Liver (tissue), 8 donors: ENCODE measurements at regions not wholly inside any gene's neighbourhood (a gene's known extent, or its start where the extent isn't known, plus 50 kb on each side); places are given as distances from the start of the nearest gene placed in this dataset.

Source experiments
- DNase-seq: peaks from one replicate; pipeline ENCODE4 v3.0.0-alpha.2; 2017; ENCODE audit warnings: low spot score
- H3K27ac ChIP-seq, 2 donors: one replicate each; pipeline ENCODE4 v1.7.0; 2013; ENCODE audit warnings: inconsistent platforms in 2 of 2, low read length in 2 of 2, control low read depth in 1 of 2, low read depth in 1 of 2, mild to moderate bottlenecking in 1 of 2
- H3K27me3 ChIP-seq, 4 donors: one replicate each; pipeline versions ENCODE4 v1.6.1 to v1.7.0; 2013; ENCODE audit warnings: low read length in 3 of 4, inconsistent platforms in 1 of 4, mild to moderate bottlenecking in 1 of 4, moderate library complexity in 1 of 4; ENCODE audit not compliant: control insufficient read depth in 4 of 4, insufficient read depth in 4 of 4
- H3K36me3 ChIP-seq, 4 donors: one replicate each; pipeline versions ENCODE4 v1.6.1 to v1.7.0; 2013; ENCODE audit warnings: low read length in 3 of 4, mild to moderate bottlenecking in 3 of 4, low read depth in 1 of 4, moderate library complexity in 1 of 4; ENCODE audit not compliant: control insufficient read depth in 4 of 4, insufficient read depth in 3 of 4
- H3K4me1 ChIP-seq, 4 donors: one replicate each; pipeline versions ENCODE4 v1.6.1 to v1.7.0; 2013; ENCODE audit warnings: low read length in 3 of 4, mild to moderate bottlenecking in 3 of 4, moderate library complexity in 1 of 4; ENCODE audit not compliant: control insufficient read depth in 4 of 4, insufficient read depth in 4 of 4
- H3K4me3 ChIP-seq, 3 donors: one replicate each; pipeline versions ENCODE4 v1.6.1 to v1.7.0; 2013; ENCODE audit warnings: low read length in 3 of 3, control low read depth in 1 of 3, low read depth in 1 of 3, mild to moderate bottlenecking in 1 of 3
- H3K9ac ChIP-seq, 2 donors: one replicate each; pipeline ENCODE4 v1.7.0; 2013; ENCODE audit warnings: low read length in 2 of 2, mild to moderate bottlenecking in 2 of 2, moderate library complexity in 2 of 2, control low read depth in 1 of 2, low read depth in 1 of 2
- H3K9me3 ChIP-seq, 4 donors: one replicate each; pipeline versions ENCODE4 v1.6.1 to v1.7.0; 2013; ENCODE audit warnings: low read length in 3 of 4; ENCODE audit not compliant: control insufficient read depth in 4 of 4
- EGR1 ChIP-seq, 2 donors: IDR thresholded peaks; 2 replicates each; pipeline ENCODE4 v1.6.1; 2016 to 2018; ENCODE audit warnings: antibody characterized with exemption in 2 of 2, low read depth in 2 of 2
- FOXA1 ChIP-seq: IDR thresholded peaks from 2 replicates; pipeline ENCODE4 v1.6.1; 2016; ENCODE audit warnings: antibody characterized with exemption
- FOXA2 ChIP-seq: IDR thresholded peaks from 2 replicates; pipeline ENCODE4 v1.6.1; 2016; ENCODE audit warnings: antibody characterized with exemption
- GABPA ChIP-seq, 2 donors: IDR thresholded peaks in 1 of 2; conservative IDR thresholded peaks in 1 of 2; 2 replicates each; pipeline ENCODE4 v1.6.1; 2016; ENCODE audit warnings: antibody characterized with exemption in 2 of 2, mild to moderate bottlenecking in 1 of 2, moderate library complexity in 1 of 2
- HNF4A ChIP-seq, 2 donors: conservative IDR thresholded peaks; 2 replicates each; pipeline ENCODE4 v1.6.1; 2016; ENCODE audit warnings: antibody characterized with exemption in 2 of 2, mild to moderate bottlenecking in 2 of 2
- HNF4G ChIP-seq: IDR thresholded peaks from 2 replicates; pipeline ENCODE4 v1.6.1; 2016; ENCODE audit warnings: antibody characterized with exemption
- JUND ChIP-seq, 2 donors: IDR thresholded peaks; 2 replicates each; pipeline ENCODE4 v1.6.1; 2016; ENCODE audit warnings: antibody characterized with exemption in 2 of 2
- NR2F2 ChIP-seq: IDR thresholded peaks from 2 replicates; pipeline ENCODE4 v1.6.1; 2016; ENCODE audit warnings: antibody characterized with exemption
- RAD21 ChIP-seq, 2 donors: IDR thresholded peaks; 2 replicates each; pipeline ENCODE4 v1.6.1; 2016; ENCODE audit warnings: antibody characterized with exemption in 2 of 2, mild to moderate bottlenecking in 2 of 2
- RXRA ChIP-seq, 2 donors: IDR thresholded peaks; 2 replicates each; pipeline ENCODE4 v1.6.1; 2017 to 2018; ENCODE audit warnings: antibody characterized with exemption in 2 of 2, mild to moderate bottlenecking in 1 of 2
- SP1 ChIP-seq: IDR thresholded peaks from 2 replicates; pipeline ENCODE4 v1.6.1; 2018; ENCODE audit warnings: antibody characterized with exemption, mild to moderate bottlenecking
- TAF1 ChIP-seq: conservative IDR thresholded peaks from 2 replicates; pipeline ENCODE4 v1.6.1; 2016; ENCODE audit warnings: antibody characterized with exemption, mild to moderate bottlenecking
- WGBS: extraction: QIAGEN DNeasy Blood & Tissue Kit; methylation state at CpG from one replicate; pipeline ENCODE4 v1.1.7; 2013; 5-methylcytosine and 5-hydroxymethylcytosine counted together
- TF ChIP-seq, protein P1 (sequence below): IDR thresholded peaks from 2 replicates; pipeline ENCODE4 v1.6.1; 2016; ENCODE audit warnings: antibody characterized with exemption, mild to moderate bottlenecking
- TF ChIP-seq, protein P2 (sequence below): IDR thresholded peaks from 2 replicates; pipeline ENCODE4 v1.6.1; 2016; ENCODE audit warnings: antibody characterized with exemption
- TF ChIP-seq, protein P3 (sequence below): IDR thresholded peaks from 2 replicates; pipeline ENCODE4 v1.6.1; 2016; ENCODE audit warnings: antibody characterized with exemption
- TF ChIP-seq, protein P4 (sequence below): IDR thresholded peaks from 2 replicates; pipeline ENCODE4 v1.6.1; 2016; ENCODE audit warnings: antibody characterized with exemption
- TF ChIP-seq, protein P5 (sequence below): fragments of 150-350 bp; IDR thresholded peaks from 2 replicates; pipeline ENCODE4 v1.5.1; 2017; ENCODE audit warnings: improper control_type of control experiment, low read depth, low read length; ENCODE audit not compliant: missing input control
- donor health status: healthy.
- donor health status: healthy.
- donor health status: healthy.
- donor health status: healthy.
- donor health status: healthy.

DNA sequence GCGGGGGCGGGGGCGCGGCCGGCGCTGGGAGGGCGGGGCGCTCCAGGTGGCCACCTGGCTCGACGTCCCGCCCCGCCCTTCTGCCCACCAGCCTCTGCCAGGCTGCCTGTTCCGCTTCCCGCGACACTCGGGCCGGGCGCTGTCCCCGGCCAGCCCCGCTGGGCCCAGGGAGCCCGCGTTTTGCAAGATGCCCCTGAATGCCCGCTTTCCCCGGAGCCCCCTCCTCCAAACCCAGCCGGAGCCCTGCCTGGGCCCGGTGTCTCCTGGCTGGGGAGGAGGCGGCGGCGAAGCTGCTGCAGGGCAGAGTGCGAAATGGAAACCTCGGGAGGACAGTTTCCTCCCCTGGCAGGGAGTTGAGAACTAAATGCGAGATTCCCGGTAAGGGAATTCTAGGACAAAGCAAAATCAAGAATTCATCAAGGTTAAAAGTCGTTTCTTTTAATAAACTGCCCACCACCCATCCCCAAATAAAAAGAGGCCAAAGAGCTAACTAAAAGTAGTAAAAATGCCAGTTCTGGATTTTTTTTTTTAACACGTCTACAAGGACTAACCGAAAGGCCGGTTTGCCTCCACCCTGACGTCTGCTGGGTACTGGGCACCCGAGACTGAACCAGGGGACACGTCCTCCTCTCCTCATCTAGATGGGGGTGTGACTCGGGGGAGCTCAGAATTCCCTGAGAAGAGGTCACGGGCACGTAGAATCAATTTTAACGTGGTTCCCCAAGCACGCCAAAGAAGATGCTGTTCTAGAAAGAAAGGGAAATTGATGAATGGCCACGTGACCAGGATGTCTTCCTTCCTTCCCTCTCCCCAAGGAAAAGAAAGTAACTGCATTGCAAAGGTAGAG lies 200.4 kb upstream of the NFE2L3 start:
- TF ChIP-seq FOXA2 (no peak), GABPA (IDR thresholded peaks at IDR 0.05 in 1 of 2, conservative IDR thresholded peaks at IDR 0.05 in 1 of 2) (no peak), SP1 (peak; percentile 18), JUND (IDR thresholded peaks at IDR 0.05) (no peak), RAD21 (IDR thresholded peaks at IDR 0.05) (peak in 1 of 2 donors; percentile 2), HNF4A (conservative IDR thresholded peaks at IDR 0.05) (peak in 1 of 2 donors; percentile 2), TAF1 (peak; percentile 61), HNF4G (no peak), RXRA (IDR thresholded peaks at IDR 0.05) (peak in 1 of 2 donors; percentile 10), EGR1 (IDR thresholded peaks at IDR 0.05; ENCODE audit: low read depth in 2 of 2) (peak in 1 of 2 donors; percentile 4)
- TF ChIP-seq, protein P1, sequence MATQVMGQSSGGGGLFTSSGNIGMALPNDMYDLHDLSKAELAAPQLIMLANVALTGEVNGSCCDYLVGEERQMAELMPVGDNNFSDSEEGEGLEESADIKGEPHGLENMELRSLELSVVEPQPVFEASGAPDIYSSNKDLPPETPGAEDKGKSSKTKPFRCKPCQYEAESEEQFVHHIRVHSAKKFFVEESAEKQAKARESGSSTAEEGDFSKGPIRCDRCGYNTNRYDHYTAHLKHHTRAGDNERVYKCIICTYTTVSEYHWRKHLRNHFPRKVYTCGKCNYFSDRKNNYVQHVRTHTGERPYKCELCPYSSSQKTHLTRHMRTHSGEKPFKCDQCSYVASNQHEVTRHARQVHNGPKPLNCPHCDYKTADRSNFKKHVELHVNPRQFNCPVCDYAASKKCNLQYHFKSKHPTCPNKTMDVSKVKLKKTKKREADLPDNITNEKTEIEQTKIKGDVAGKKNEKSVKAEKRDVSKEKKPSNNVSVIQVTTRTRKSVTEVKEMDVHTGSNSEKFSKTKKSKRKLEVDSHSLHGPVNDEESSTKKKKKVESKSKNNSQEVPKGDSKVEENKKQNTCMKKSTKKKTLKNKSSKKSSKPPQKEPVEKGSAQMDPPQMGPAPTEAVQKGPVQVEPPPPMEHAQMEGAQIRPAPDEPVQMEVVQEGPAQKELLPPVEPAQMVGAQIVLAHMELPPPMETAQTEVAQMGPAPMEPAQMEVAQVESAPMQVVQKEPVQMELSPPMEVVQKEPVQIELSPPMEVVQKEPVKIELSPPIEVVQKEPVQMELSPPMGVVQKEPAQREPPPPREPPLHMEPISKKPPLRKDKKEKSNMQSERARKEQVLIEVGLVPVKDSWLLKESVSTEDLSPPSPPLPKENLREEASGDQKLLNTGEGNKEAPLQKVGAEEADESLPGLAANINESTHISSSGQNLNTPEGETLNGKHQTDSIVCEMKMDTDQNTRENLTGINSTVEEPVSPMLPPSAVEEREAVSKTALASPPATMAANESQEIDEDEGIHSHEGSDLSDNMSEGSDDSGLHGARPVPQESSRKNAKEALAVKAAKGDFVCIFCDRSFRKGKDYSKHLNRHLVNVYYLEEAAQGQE = peak; percentile 69
- Histone ChIP-seq H3K9ac (peak overlapping the region in 1 of 2 donors; percentile 90), H3K36me3 (no peaks in the 10 kb centered on the region), H3K27ac (peak overlapping the region; percentile 82 to 86), H3K4me1 (peaks cover 4 to 22% (median 17%) of the 10 kb centered on the region in 4 donors), H3K4me3 (peak overlapping the region; percentile 65 to 90 (median 73)), H3K27me3 (no peaks in the 10 kb centered on the region), H3K9me3 (no peaks in the 10 kb centered on the region)
- 3% methylated on average over 46 of the region's 46 CpGs for WGBS
- no peak for DNase-seq

DNA sequence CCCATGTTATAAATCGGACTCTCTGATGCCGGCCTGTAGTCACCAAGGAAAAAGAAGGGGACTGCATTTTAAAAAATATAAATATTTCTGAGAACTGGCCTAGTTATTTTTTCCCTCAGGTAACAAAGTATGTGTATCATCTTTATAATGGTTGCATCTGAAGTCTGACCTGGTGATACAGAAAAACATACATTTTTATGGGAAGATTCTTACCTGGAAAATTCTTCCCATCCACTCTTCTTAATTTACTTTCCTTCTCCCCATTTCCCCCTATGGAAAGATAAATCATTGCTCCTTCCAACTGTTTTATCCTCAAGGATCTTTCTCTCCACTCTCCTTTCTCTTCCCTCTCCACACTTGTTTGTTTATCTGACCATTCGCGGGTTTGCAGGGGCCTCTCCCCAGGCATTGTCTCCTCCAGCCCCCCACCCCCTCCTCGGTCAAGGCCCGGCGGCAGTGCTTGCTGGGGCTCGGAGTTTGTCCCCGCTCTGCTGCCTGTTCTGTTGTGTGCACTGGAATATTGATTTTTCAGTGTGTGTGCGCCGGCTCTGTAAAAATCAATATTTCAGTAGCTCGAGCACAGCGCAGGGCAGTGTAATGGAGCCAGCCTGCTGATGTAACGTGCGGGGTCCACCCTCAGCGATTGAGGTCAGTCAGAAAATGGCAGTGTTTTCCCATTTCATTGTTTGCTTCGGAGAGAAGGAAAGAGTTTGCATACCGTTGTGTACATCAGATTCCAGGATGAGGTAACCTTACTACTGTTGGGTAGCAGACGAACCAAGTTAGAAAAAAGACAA lies 199.5 kb upstream of the NFE2L3 start:
- Histone ChIP-seq H3K27me3 (no peaks in the 10 kb centered on the region), H3K4me1 (peaks cover 4 to 22% (median 17%) of the 10 kb centered on the region in 4 donors), H3K36me3 (no peaks in the 10 kb centered on the region), H3K27ac (peak overlapping the region; percentile 21 to 82), H3K9ac (peak overlapping the region in 1 of 2 donors; percentile 90), H3K4me3 (peak overlapping the region; percentile 65 to 90 (median 73)), H3K9me3 (no peaks in the 10 kb centered on the region)
- peak; percentile 42 for DNase-seq
- 39% methylated on average over 19 of the region's 19 CpGs for WGBS
- peak; percentile 48 for TF ChIP-seq FOXA1
- no peak for TF ChIP-seq GABPA (IDR thresholded peaks at IDR 0.05 in 1 of 2, conservative IDR thresholded peaks at IDR 0.05 in 1 of 2)
- TF ChIP-seq TAF1 = peak; percentile 75
- no peak for TF ChIP-seq NR2F2
- peak; percentile 56 to 71 for TF ChIP-seq HNF4A (conservative IDR thresholded peaks at IDR 0.05)
- TF ChIP-seq FOXA2 = peak; percentile 6
- peak; percentile 43 to 66 for TF ChIP-seq RAD21 (IDR thresholded peaks at IDR 0.05)
- TF ChIP-seq, protein P2, sequence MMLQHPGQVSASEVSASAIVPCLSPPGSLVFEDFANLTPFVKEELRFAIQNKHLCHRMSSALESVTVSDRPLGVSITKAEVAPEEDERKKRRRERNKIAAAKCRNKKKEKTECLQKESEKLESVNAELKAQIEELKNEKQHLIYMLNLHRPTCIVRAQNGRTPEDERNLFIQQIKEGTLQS = peak; percentile 94
- TF ChIP-seq, protein P3, sequence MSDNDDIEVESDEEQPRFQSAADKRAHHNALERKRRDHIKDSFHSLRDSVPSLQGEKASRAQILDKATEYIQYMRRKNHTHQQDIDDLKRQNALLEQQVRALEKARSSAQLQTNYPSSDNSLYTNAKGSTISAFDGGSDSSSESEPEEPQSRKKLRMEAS = no peak
- peak; percentile 21 to 71 for TF ChIP-seq JUND (IDR thresholded peaks at IDR 0.05)
- TF ChIP-seq, protein P4, sequence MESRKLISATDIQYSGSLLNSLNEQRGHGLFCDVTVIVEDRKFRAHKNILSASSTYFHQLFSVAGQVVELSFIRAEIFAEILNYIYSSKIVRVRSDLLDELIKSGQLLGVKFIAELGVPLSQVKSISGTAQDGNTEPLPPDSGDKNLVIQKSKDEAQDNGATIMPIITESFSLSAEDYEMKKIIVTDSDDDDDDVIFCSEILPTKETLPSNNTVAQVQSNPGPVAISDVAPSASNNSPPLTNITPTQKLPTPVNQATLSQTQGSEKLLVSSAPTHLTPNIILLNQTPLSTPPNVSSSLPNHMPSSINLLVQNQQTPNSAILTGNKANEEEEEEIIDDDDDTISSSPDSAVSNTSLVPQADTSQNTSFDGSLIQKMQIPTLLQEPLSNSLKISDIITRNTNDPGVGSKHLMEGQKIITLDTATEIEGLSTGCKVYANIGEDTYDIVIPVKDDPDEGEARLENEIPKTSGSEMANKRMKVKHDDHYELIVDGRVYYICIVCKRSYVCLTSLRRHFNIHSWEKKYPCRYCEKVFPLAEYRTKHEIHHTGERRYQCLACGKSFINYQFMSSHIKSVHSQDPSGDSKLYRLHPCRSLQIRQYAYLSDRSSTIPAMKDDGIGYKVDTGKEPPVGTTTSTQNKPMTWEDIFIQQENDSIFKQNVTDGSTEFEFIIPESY = peak; percentile 91
- peak; percentile 88 for TF ChIP-seq SP1
- TF ChIP-seq, protein P5, sequence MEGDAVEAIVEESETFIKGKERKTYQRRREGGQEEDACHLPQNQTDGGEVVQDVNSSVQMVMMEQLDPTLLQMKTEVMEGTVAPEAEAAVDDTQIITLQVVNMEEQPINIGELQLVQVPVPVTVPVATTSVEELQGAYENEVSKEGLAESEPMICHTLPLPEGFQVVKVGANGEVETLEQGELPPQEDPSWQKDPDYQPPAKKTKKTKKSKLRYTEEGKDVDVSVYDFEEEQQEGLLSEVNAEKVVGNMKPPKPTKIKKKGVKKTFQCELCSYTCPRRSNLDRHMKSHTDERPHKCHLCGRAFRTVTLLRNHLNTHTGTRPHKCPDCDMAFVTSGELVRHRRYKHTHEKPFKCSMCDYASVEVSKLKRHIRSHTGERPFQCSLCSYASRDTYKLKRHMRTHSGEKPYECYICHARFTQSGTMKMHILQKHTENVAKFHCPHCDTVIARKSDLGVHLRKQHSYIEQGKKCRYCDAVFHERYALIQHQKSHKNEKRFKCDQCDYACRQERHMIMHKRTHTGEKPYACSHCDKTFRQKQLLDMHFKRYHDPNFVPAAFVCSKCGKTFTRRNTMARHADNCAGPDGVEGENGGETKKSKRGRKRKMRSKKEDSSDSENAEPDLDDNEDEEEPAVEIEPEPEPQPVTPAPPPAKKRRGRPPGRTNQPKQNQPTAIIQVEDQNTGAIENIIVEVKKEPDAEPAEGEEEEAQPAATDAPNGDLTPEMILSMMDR = no peak
- TF ChIP-seq EGR1 (IDR thresholded peaks at IDR 0.05; ENCODE audit: low read depth in 2 of 2) = peak in 1 of 2 donors; percentile 82
- peak; percentile 75 to 77 for TF ChIP-seq RXRA (IDR thresholded peaks at IDR 0.05)
